GM18868 (cell line): ENCODE measurements at regions not wholly inside any gene's neighbourhood (a gene's known extent, or its start where the extent isn't known, plus 50 kb on each side); places are given as distances from the start of the nearest gene placed in this dataset.
"Not testable (repeated sequence)": the region's sequence is repeated elsewhere in the genome, so short reads cannot be mapped to it uniquely, and the experiment has no call there.

Experiments used
- ATAC-seq: cut with Tn5 transposase; IDR thresholded peaks from one replicate; pipeline ENCODE4 v1.9.1; 2021; ENCODE audit warnings: mild to moderate bottlenecking, moderate library complexity; ENCODE audit not compliant: unreplicated experiment

- ATAC-seq = no peak
Observed at GRCh38 chr6:50899306-50899870, 80.7 kb downstream of the TFAP2B start.

- ATAC-seq = no peak
Observed at GRCh38 chr6:50902260-50902659, 83.6 kb downstream of the TFAP2B start.

GRCh38 chr6:50905297-50905696 lies 86.6 kb downstream of the TFAP2B start:
- no peak for ATAC-seq

GRCh38 chr6:50907565-50907964 lies 88.9 kb downstream of the TFAP2B start:
- ATAC-seq = no peak

- no peak for ATAC-seq
Observed at GRCh38 chr6:50913105-50913770, 94.6 kb downstream of the TFAP2B start.

GRCh38 chr6:50921378-50921777 lies 102.7 kb downstream of the TFAP2B start:
- ATAC-seq = not testable (repeated sequence)

- ATAC-seq = no peak
Observed at GRCh38 chr6:50921968-50922367, 103.3 kb downstream of the TFAP2B start.

- no peak for ATAC-seq
Observed at GRCh38 chr6:50922579-50923525, 104.2 kb downstream of the TFAP2B start.

- no peak for ATAC-seq
Observed at GRCh38 chr6:50924758-50925157, 106.1 kb downstream of the TFAP2B start.

- no peak for ATAC-seq
Observed at GRCh38 chr6:50925548-50925947, 106.9 kb downstream of the TFAP2B start.

- no peak for ATAC-seq
Observed at GRCh38 chr6:50925981-50926380, 107.3 kb downstream of the TFAP2B start.

- ATAC-seq = no peak
Observed at GRCh38 chr6:50927800-50928199, 109.1 kb downstream of the TFAP2B start.

GRCh38 chr6:50929323-50929722 lies 110.7 kb downstream of the TFAP2B start:
- no peak for ATAC-seq

- no peak for ATAC-seq
Observed at GRCh38 chr6:50935442-50935841, 116.8 kb downstream of the TFAP2B start.

- ATAC-seq = no peak
Observed at GRCh38 chr6:50936277-50936681, 117.6 kb downstream of the TFAP2B start.

GRCh38 chr6:50939931-50940330 lies 121.3 kb downstream of the TFAP2B start:
- no peak for ATAC-seq

- no peak for ATAC-seq
Observed at GRCh38 chr6:50945789-50946188, 127.1 kb downstream of the TFAP2B start.

GRCh38 chr6:50952092-50952907 lies 133.6 kb downstream of the TFAP2B start:
- ATAC-seq = peak; percentile 81

- no peak for ATAC-seq
Observed at GRCh38 chr6:50956014-50956413, 137.3 kb downstream of the TFAP2B start.

GRCh38 chr6:50958148-50958697 lies 139.6 kb downstream of the TFAP2B start:
- ATAC-seq = no peak
